GM19025 (cell line): ENCODE measurements at regions not wholly inside any gene's neighbourhood (a gene's known extent, or its start where the extent isn't known, plus 50 kb on each side); places are given as distances from the start of the nearest gene placed in this dataset.

Source experiments
- ATAC-seq: cut with Tn5 transposase; IDR thresholded peaks from one replicate; pipeline ENCODE4 v1.9.1; 2021; ENCODE audit warnings: mild to moderate bottlenecking, low read depth, moderate library complexity; ENCODE audit not compliant: unreplicated experiment

- ATAC-seq, result no peak
Observed at GRCh38 chr22:34950489-34950888, 115.5 kb upstream of the ISX start.

- no peak for ATAC-seq
Observed at GRCh38 chr22:34951212-34951611, 114.7 kb upstream of the ISX start.

- no peak for ATAC-seq
Observed at GRCh38 chr22:34960005-34960404, 106.0 kb upstream of the ISX start.

GRCh38 chr22:34966980-34967565 is 98.9 kb upstream of the ISX start:
- no peak for ATAC-seq

GRCh38 chr22:34969001-34969790 is 96.8 kb upstream of the ISX start:
- ATAC-seq, result no peak

- no peak for ATAC-seq
Observed at GRCh38 chr22:34971456-34971855, 94.5 kb upstream of the ISX start.

- no peak for ATAC-seq
Observed at GRCh38 chr22:34972191-34972897, 93.6 kb upstream of the ISX start.

- ATAC-seq, result no peak
Observed at GRCh38 chr22:34973016-34973415, 92.9 kb upstream of the ISX start.

- no peak for ATAC-seq
Observed at GRCh38 chr22:34973926-34974325, 92.0 kb upstream of the ISX start.

- no peak for ATAC-seq
Observed at GRCh38 chr22:34975721-34976120, 90.2 kb upstream of the ISX start.

- no peak for ATAC-seq
Observed at GRCh38 chr22:34976474-34976873, 89.5 kb upstream of the ISX start.

GRCh38 chr22:34976886-34977285 is 89.1 kb upstream of the ISX start:
- ATAC-seq, result no peak

- ATAC-seq, result no peak
Observed at GRCh38 chr22:34986523-34986922, 79.4 kb upstream of the ISX start.

GRCh38 chr22:34992672-34993071 is 73.3 kb upstream of the ISX start:
- no peak for ATAC-seq

GRCh38 chr22:34993548-34993947 is 72.4 kb upstream of the ISX start:
- ATAC-seq, result no peak

GRCh38 chr22:34997633-34998299 is 68.2 kb upstream of the ISX start:
- no peak for ATAC-seq

GRCh38 chr22:34998921-34999320 is 67.0 kb upstream of the ISX start:
- ATAC-seq, result no peak

- no peak for ATAC-seq
Observed at GRCh38 chr22:35008213-35008612, 57.7 kb upstream of the ISX start.

- ATAC-seq, result no peak
Observed at GRCh38 chr22:35010543-35010942, 55.4 kb upstream of the ISX start.

- no peak for ATAC-seq
Observed at GRCh38 chr22:35014812-35015211, 51.1 kb upstream of the ISX start.
